OCI-LY1 (cell line): ENCODE measurements at regions not wholly inside any gene's neighbourhood (a gene's known extent, or its start where the extent isn't known, plus 50 kb on each side); places are given as distances from the start of the nearest gene placed in this dataset.

Experiments used
- H2AFZ ChIP-seq: fragments of 200-600 bp; sonication (generic), shearing (Covaris generic); 2 replicates; pipeline ENCODE4 v1.6.0; 2014; ENCODE audit warnings: antibody characterized with exemption, mild to moderate bottlenecking, low read length
- H3F3A ChIP-seq: fragments of 200-600 bp; sonication (generic), shearing (Covaris generic); 2 replicates; pipeline ENCODE4 v1.6.0; 2014; ENCODE audit warnings: mild to moderate bottlenecking, antibody characterized with exemption, low read length, moderate library complexity; ENCODE audit not compliant: insufficient read depth
- H3K27ac ChIP-seq: fragments of 200-600 bp; sonication (generic); 2 replicates; pipeline ENCODE4 v1.5.1; 2014; ENCODE audit warnings: low read length, mixed run types, mild to moderate bottlenecking, low read depth; ENCODE audit not compliant: poor library complexity, severe bottlenecking
- H3K27me3 ChIP-seq: fragments of 200-600 bp; sonication (generic); 2 replicates; pipeline ENCODE4 v1.6.0; 2014; ENCODE audit warnings: antibody characterized with exemption, mild to moderate bottlenecking, low read length, moderate library complexity; ENCODE audit not compliant: insufficient read depth
- H3K36me3 ChIP-seq: fragments of 200-600 bp; sonication (generic); 2 replicates; pipeline ENCODE4 v1.6.1; 2014; ENCODE audit warnings: mild to moderate bottlenecking, antibody characterized with exemption, low read length, moderate library complexity, mixed read lengths; ENCODE audit not compliant: insufficient read depth
- H3K4me1 ChIP-seq: fragments of 200-600 bp; sonication (generic); 2 replicates; pipeline ENCODE4 v1.5.1; 2014; ENCODE audit warnings: mild to moderate bottlenecking, low read length, moderate library complexity; ENCODE audit not compliant: insufficient read depth, severe bottlenecking
- H3K4me2 ChIP-seq: fragments of 200-600 bp; sonication (generic), shearing (Covaris generic); 2 replicates; pipeline ENCODE4 v1.6.1; 2014; ENCODE audit warnings: low read length
- H3K4me3 ChIP-seq: fragments of 200-600 bp; sonication (generic); 2 replicates; pipeline ENCODE4 v1.5.1; 2014; ENCODE audit warnings: low read length, low read depth, mild to moderate bottlenecking, mixed read lengths; ENCODE audit not compliant: poor library complexity, severe bottlenecking
- H3K79me2 ChIP-seq: fragments of 200-600 bp; shearing (Covaris generic); 2 replicates; pipeline ENCODE4 v1.6.1; 2016; ENCODE audit warnings: mixed run types, low read length, mixed read lengths; ENCODE audit not compliant: insufficient read depth
- H3K9ac ChIP-seq: fragments of 200-600 bp; sonication (generic), shearing (Covaris generic); 2 replicates; pipeline ENCODE4 v1.6.1; 2014; ENCODE audit warnings: mild to moderate bottlenecking, low read length, mixed read lengths
- H3K9me2 ChIP-seq: fragments of 200-600 bp; sonication (generic), shearing (Covaris generic); 2 replicates; pipeline ENCODE4 v1.6.1; 2014; ENCODE audit warnings: low read depth, mild to moderate bottlenecking, low read length, mixed read lengths
- H3K9me3 ChIP-seq: fragments of 200-600 bp; shearing (Covaris generic); 2 replicates; pipeline ENCODE4 v1.6.1; 2014; ENCODE audit warnings: low read length, mixed read lengths
- H4K20me1 ChIP-seq: fragments of 200-600 bp; sonication (generic), shearing (Covaris generic); 2 replicates; pipeline ENCODE4 v1.6.0; 2016; ENCODE audit warnings: mild to moderate bottlenecking, low read length; ENCODE audit not compliant: insufficient read depth
- EZH2 ChIP-seq: fragments of 200-600 bp; sonication (generic), shearing (Covaris generic); IDR thresholded peaks from 2 replicates; pipeline ENCODE4 v1.8.0; 2017; ENCODE audit warnings: borderline replicate concordance, mixed run types, mild to moderate bottlenecking, antibody characterized with exemption, low read length, moderate library complexity, mixed read lengths
- TF ChIP-seq, protein P1 (sequence below): fragments of 200-600 bp; sonication (generic), shearing (Covaris generic); IDR thresholded peaks from 2 replicates; pipeline ENCODE4 v1.5.1; 2017; ENCODE audit warnings: mild to moderate bottlenecking, antibody characterized with exemption, low read length, moderate library complexity, mixed read lengths

DNA sequence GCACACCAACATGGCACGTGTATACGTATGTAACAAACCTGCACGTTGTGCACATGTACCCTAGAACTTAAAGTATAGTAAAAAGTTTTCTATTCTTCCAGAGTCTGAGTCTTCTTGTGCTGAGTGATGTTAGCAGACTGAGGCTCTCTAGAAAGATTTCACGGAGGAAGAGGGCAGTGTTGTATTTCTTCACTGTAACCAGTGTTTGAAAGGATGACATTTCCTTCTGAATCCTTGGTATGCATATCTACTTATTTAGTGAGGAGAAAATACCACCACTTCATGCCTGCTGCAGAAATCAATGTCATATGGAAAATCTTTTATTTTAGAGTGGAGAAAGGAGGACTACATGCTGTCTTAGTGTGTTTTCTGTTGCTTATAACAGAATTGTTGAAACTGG lies 357.1 kb downstream of the CCDC85A start:
- no peaks in the 10 kb centered on the region for H4K20me1 ChIP-seq
- H3F3A ChIP-seq, result no peaks in the 10 kb centered on the region
- no peaks in the 10 kb centered on the region for H3K27me3 ChIP-seq
- H3K4me2 ChIP-seq, result no peak overlapping the region
- no peaks in the 10 kb centered on the region for H3K9me3 ChIP-seq
- H3K4me3 ChIP-seq, result no peak overlapping the region
- H3K27ac ChIP-seq, result no peak overlapping the region
- H2AFZ ChIP-seq, result no peak overlapping the region
- H3K36me3 ChIP-seq, result no peaks in the 10 kb centered on the region
- no peaks in the 10 kb centered on the region for H3K79me2 ChIP-seq
- TF ChIP-seq, protein P1, sequence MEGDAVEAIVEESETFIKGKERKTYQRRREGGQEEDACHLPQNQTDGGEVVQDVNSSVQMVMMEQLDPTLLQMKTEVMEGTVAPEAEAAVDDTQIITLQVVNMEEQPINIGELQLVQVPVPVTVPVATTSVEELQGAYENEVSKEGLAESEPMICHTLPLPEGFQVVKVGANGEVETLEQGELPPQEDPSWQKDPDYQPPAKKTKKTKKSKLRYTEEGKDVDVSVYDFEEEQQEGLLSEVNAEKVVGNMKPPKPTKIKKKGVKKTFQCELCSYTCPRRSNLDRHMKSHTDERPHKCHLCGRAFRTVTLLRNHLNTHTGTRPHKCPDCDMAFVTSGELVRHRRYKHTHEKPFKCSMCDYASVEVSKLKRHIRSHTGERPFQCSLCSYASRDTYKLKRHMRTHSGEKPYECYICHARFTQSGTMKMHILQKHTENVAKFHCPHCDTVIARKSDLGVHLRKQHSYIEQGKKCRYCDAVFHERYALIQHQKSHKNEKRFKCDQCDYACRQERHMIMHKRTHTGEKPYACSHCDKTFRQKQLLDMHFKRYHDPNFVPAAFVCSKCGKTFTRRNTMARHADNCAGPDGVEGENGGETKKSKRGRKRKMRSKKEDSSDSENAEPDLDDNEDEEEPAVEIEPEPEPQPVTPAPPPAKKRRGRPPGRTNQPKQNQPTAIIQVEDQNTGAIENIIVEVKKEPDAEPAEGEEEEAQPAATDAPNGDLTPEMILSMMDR, result no peak
- no peak for TF ChIP-seq EZH2
- no peak overlapping the region for H3K9ac ChIP-seq
- H3K4me1 ChIP-seq, result no peaks in the 10 kb centered on the region
- H3K9me2 ChIP-seq, result no peaks in the 10 kb centered on the region

- H3K9me2 ChIP-seq, result no peaks in the 10 kb centered on the region
- TF ChIP-seq, protein P1, result no peak
- no peak for TF ChIP-seq EZH2
- H3K4me1 ChIP-seq, result no peaks in the 10 kb centered on the region
- no peak overlapping the region for H3K9ac ChIP-seq
- H3K27ac ChIP-seq, result no peak overlapping the region
- no peaks in the 10 kb centered on the region for H3K79me2 ChIP-seq
- H3K9me3 ChIP-seq, result no peaks in the 10 kb centered on the region
- no peaks in the 10 kb centered on the region for H3K27me3 ChIP-seq
- H3F3A ChIP-seq, result no peaks in the 10 kb centered on the region
- H3K4me2 ChIP-seq, result no peak overlapping the region
- no peak overlapping the region for H2AFZ ChIP-seq
- no peaks in the 10 kb centered on the region for H4K20me1 ChIP-seq
- no peak overlapping the region for H3K4me3 ChIP-seq
- no peaks in the 10 kb centered on the region for H3K36me3 ChIP-seq
Observed at GRCh38 chr2:56542213-56542612, 358.4 kb downstream of the CCDC85A start.

- Histone ChIP-seq H4K20me1 (no peaks in the 10 kb centered on the region), H3K36me3 (no peaks in the 10 kb centered on the region), H3K27ac (no peak overlapping the region), H3K9me2 (no peaks in the 10 kb centered on the region), H3K9ac (no peak overlapping the region), H3K4me2 (no peak overlapping the region), H3K9me3 (no peaks in the 10 kb centered on the region), H2AFZ (no peak overlapping the region), H3K79me2 (no peaks in the 10 kb centered on the region), H3F3A (no peaks in the 10 kb centered on the region), H3K27me3 (no peaks in the 10 kb centered on the region), H3K4me3 (no peak overlapping the region), H3K4me1 (no peaks in the 10 kb centered on the region)
- TF ChIP-seq EZH2, result no peak
- TF ChIP-seq, protein P1, result no peak
Observed at GRCh38 chr2:56565143-56565542, 381.4 kb downstream of the CCDC85A start.
